ENCODE measurements at regions not wholly inside any gene's neighbourhood (a gene's known extent, or its start where the extent isn't known, plus 50 kb on each side); places are given as distances from the start of the nearest gene placed in this dataset.
"Not testable (repeated sequence)": the region's sequence is repeated elsewhere in the genome, so short reads cannot be mapped to it uniquely, and the experiment has no call there.

DNA sequence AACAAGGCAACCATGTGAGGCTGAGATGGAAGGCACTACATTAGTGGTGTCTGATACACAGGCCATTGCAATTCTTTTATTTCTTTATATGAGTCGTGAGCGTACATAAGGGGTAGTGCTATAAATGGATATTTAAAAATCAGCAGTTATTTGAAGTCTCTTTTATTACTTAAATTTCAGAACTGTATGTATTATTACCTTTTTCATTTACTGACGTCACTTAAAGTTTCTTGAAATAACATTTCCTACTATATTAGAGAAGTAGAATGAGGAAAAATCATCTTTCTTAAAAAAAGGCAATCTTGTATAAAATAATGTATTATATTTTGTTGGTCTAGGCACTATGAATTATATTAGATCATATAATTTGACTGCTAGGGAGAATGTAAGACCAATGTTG, 280.9 kb upstream of the CYLC2 start:
- H3K27ac ChIP-seq, result no peak overlapping the region
- 77 to 79% methylated on average over 3 of the region's 3 CpGs for WGBS, 2 donors
- H3K4me1 ChIP-seq, result no peaks in the 10 kb centered on the region
- no peak for DNase-seq
- H3K4me3 ChIP-seq (replicated peaks in 1 of 3), result no peak overlapping the region
- intact Hi-C loops (cut with DNase I), result no loop called here
- no peaks in the 10 kb centered on the region for H3K27me3 ChIP-seq
- H3K36me3 ChIP-seq, result no peaks in the 10 kb centered on the region
- TF ChIP-seq CTCF (IDR thresholded peaks at IDR 0.05), result no peak
- H3K9me3 ChIP-seq, result no peaks in the 10 kb centered on the region

- 79 to 90% methylated on average over 8 of the region's 8 CpGs for WGBS, 2 donors
- H3K27me3 ChIP-seq; H3K4me3 ChIP-seq (replicated peaks in 1 of 3); intact Hi-C loops (cut with DNase I); H3K27ac ChIP-seq; H3K4me1 ChIP-seq; DNase-seq; H3K9me3 ChIP-seq; H3K36me3 ChIP-seq: not testable (repeated sequence)
Measured at GRCh38 chr9:102712910-102713309, 282.2 kb upstream of the CYLC2 start.

DNA sequence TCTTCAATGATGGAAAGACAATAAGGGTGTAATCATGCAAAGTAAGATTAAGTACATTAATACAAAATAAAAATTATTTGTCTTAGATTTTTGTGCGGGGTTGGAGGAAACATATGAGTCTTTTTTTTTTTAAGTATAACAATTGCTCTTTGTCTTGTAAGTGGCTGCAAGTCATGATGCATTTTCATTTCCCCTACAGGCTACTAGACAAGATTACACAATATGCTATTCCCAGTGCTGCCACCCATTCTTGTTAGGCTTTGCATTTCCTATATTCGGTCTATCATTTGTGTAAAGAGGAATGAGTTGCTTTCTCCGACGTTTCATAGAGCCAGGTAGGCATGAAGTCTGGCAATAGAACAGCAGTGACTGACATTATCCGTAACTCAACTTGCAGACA, 294.2 kb upstream of the CYLC2 start:
- no peaks in the 10 kb centered on the region for H3K4me1 ChIP-seq
- 61 to 62% methylated on average over 5 of the region's 5 CpGs for WGBS, 2 donors
- H3K27me3 ChIP-seq, result no peaks in the 10 kb centered on the region
- intact Hi-C loops (cut with DNase I), result no loop called here
- no peak for TF ChIP-seq POLR2A (IDR thresholded peaks at IDR 0.05)
- no peak for TF ChIP-seq CTCF (IDR thresholded peaks at IDR 0.05)
- H3K27ac ChIP-seq, result no peak overlapping the region
- H3K9me3 ChIP-seq, result no peaks in the 10 kb centered on the region
- no peak for DNase-seq
- no peaks in the 10 kb centered on the region for H3K36me3 ChIP-seq
- H3K4me3 ChIP-seq (replicated peaks in 1 of 3), result no peak overlapping the region

DNA sequence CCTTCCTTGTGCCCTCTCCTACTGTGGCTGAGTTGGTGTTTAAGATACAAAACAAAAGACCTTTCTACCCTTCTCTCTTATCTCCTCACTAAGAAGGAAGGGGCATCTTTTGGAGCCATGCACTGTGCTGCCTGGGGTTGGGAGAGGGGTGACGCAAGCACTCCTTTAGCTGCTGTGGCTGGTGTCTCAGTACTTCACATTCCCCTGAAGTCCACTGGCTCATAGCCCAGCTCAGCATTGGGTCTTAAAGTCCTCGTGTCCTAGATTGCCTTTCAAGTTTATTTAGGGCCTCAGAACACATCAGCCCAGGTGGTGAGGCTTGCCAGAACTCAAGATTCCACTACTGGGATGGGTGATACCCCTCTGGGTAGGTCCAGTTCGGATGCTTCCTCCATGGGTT, 325.9 kb upstream of the CYLC2 start:
- H3K4me3 ChIP-seq (replicated peaks in 1 of 3), result no peak overlapping the region
- H3K9me3 ChIP-seq, result no peaks in the 10 kb centered on the region
- H3K36me3 ChIP-seq, result no peaks in the 10 kb centered on the region
- intact Hi-C loops (cut with DNase I), result no loop called here
- no peaks in the 10 kb centered on the region for H3K27me3 ChIP-seq
- H3K27ac ChIP-seq, result no peak overlapping the region
- WGBS, 2 donors, result 42 to 55% methylated on average over 3 of the region's 3 CpGs
- TF ChIP-seq CTCF (IDR thresholded peaks at IDR 0.05) (no peak), POLR2A (IDR thresholded peaks at IDR 0.05) (no peak)
- peak; percentile 13 to 28 for DNase-seq
- no peaks in the 10 kb centered on the region for H3K4me1 ChIP-seq

- no peak for TF ChIP-seq CTCF (IDR thresholded peaks at IDR 0.05)
- TF ChIP-seq POLR2A (IDR thresholded peaks at IDR 0.05), result no peak
- intact Hi-C loops (cut with DNase I), result no loop called here
- WGBS, 2 donors, result 79 to 81% methylated on average over 5 of the region's 5 CpGs
Measured at GRCh38 chr9:102652471-102652870, 342.7 kb upstream of the CYLC2 start.

GRCh38 chr9:102650896-102651295, 344.2 kb upstream of the CYLC2 start:
- DNase-seq, result no peak
- TF ChIP-seq POLR2A (IDR thresholded peaks at IDR 0.05) (no peak), CTCF (IDR thresholded peaks at IDR 0.05) (no peak)
- Histone ChIP-seq H3K9me3 (no peaks in the 10 kb centered on the region), H3K27ac (no peak overlapping the region), H3K4me1 (no peaks in the 10 kb centered on the region), H3K4me3 (replicated peaks in 1 of 3) (no peak overlapping the region), H3K27me3 (no peaks in the 10 kb centered on the region), H3K36me3 (no peaks in the 10 kb centered on the region)
- intact Hi-C loops (cut with DNase I), result no loop called here
- 81 to 83% methylated on average over 2 of the region's 2 CpGs for WGBS, 2 donors

More at GRCh38 chr9:102652471-102652870, 342.7 kb upstream of the CYLC2 start:
- H3K9me3 ChIP-seq, result no peaks in the 10 kb centered on the region
- H3K27me3 ChIP-seq, result no peaks in the 10 kb centered on the region
- DNase-seq, result no peak
- no peak overlapping the region for H3K27ac ChIP-seq
- no peaks in the 10 kb centered on the region for H3K4me1 ChIP-seq
- H3K4me3 ChIP-seq (replicated peaks in 1 of 3), result no peak overlapping the region
- H3K36me3 ChIP-seq, result no peaks in the 10 kb centered on the region

Measured in thyroid gland (tissue), 4 donors.